Gastrocnemius medialis (tissue), 4 donors: ENCODE measurements at regions not wholly inside any gene's neighbourhood (a gene's known extent, or its start where the extent isn't known, plus 50 kb on each side); places are given as distances from the start of the nearest gene placed in this dataset.

ENCODE experiments used
- CTCF ChIP-seq, 5 experiments: fragments of 450-650 bp in 3 of 5; fragments of 200-600 bp in 2 of 5; sonication (generic) in 2 of 5; IDR thresholded peaks in 4 of 5; conservative IDR thresholded peaks in 1 of 5; 1 replicate in 4 of 5; 2 replicates in 1 of 5; pipeline ENCODE4 v1.5.1; 2016 to 2019; ENCODE audit warnings: antibody characterized with exemption in 5 of 5, mild to moderate bottlenecking in 3 of 5, moderate library complexity in 3 of 5
- POLR2A ChIP-seq, 2 donors: fragments of 450-650 bp; IDR thresholded peaks; one replicate each; pipeline ENCODE4 v1.6.1; 2017; ENCODE audit warnings: antibody characterized with exemption in 2 of 2, mild to moderate bottlenecking in 2 of 2, moderate library complexity in 2 of 2

DNA sequence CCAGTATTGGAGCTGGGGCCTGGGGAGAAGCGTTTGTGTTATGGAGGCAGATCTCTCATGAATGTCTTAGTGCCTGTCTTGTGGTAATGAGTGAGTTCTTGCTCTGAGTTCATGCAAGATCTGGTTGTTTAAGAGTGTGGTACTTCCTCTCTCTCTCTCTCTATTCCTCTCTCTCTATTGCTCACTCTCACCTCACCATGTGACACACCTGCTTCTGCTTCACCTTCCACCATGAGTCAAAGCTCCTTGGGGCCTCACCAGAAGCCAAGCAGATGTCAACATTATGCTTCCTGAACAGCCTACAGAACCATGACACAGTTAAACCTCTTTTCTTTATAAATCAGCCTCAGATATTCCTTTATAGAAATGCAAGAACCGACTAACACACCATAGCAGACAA is 242.7 kb upstream of the ADRA1B start:
- TF ChIP-seq CTCF (IDR thresholded peaks at IDR 0.05 in 4 of 5, conservative IDR thresholded peaks at IDR 0.05 in 1 of 5) = no peak
- TF ChIP-seq POLR2A (IDR thresholded peaks at IDR 0.05) = no peak
